Activated T-helper 2 cell treated with anti-CD3 and anti-CD28 coated beads, Interferon-gamma antibody, Interleukin-2, Interleukin-4, amounts not matched to agents 10 μg/mL and 5 μg/mL and 100 μg/mL, durations not matched to agents 14 hours and 24 hours and 36 hours (primary cell): ENCODE measurements at regions not wholly inside any gene's neighbourhood (a gene's known extent, or its start where the extent isn't known, plus 50 kb on each side); places are given as distances from the start of the nearest gene placed in this dataset.
"Not testable (repeated sequence)": the region's sequence is repeated elsewhere in the genome, so short reads cannot be mapped to it uniquely, and the experiment has no call there.

Source experiments
- DNase-seq: peaks from one replicate; pipeline ENCODE4 v3.0.0; 2021; ENCODE audit warnings: low spot score
- H3K27ac Mint-ChIP-seq: one replicate; pipeline ENCODE4 v1.8.0; 2021; ENCODE audit warnings: mixed read lengths
- H3K27me3 Mint-ChIP-seq: one replicate; pipeline ENCODE4 v1.8.0; 2021; ENCODE audit warnings: low read depth, mixed read lengths
- H3K36me3 Mint-ChIP-seq: one replicate; pipeline ENCODE4 v1.8.0; 2021; ENCODE audit warnings: low read depth, mixed read lengths
- H3K4me1 Mint-ChIP-seq: one replicate; pipeline ENCODE4 v1.8.0; 2021; ENCODE audit warnings: low read depth, mixed read lengths
- H3K4me3 Mint-ChIP-seq: one replicate; pipeline ENCODE4 v1.8.0; 2021; ENCODE audit warnings: low read depth, mild to moderate bottlenecking, moderate library complexity, mixed read lengths
- H3K9me3 Mint-ChIP-seq: one replicate; pipeline ENCODE4 v1.8.0; 2021; ENCODE audit warnings: mixed read lengths
- intact Hi-C: fragments of 100-400 bp; cut with micrococcal nuclease; formaldehyde crosslinking; loops from one replicate; pipeline ENCODE4 v1.15.1; 2023

DNA sequence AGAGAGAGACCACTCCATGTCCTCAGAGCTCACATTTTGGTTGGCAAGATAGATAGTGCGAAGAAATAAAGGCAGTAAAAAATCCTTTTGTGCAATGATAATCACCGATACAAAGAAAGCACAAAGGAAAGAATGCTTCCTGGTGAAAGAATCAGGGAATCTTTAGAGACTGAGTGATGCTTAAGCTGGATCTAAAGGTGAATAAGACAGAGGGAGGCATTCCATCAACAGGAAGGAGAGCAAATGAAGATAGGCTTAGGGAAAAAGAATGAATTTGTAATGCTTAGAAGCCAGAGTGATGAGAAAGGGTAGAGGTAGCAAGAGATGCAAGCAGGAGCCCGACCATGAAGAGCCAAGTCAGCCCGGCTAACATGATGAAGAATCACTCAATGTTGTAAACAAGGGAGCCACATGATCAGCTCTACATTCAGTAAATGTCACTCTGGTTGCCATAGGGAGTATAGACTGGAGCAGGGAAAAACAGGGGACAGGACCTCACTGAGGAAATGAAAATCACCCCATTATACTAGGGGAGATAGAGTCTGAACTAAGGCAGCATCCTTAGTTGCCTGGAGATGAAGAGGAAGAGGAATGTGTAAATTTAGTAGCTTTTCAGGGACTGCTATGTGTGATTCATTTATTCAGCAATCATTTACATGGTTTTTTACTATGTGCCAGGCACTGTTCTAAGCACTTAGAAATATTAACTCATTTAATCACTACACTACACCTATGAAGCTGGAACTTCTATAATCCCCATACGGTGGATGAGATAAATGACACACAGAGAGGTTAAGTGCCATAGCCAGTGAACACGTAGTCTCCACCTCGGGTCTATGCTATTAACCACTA, 402.6 kb upstream of the NFIA start:
- Mint-ChIP-seq H3K36me3 (no peaks in the 10 kb centered on the region), H3K4me3 (no peak overlapping the region), H3K27me3 (no peaks in the 10 kb centered on the region), H3K27ac (peak overlapping the region; percentile 19), H3K4me1 (no peaks in the 10 kb centered on the region), H3K9me3 (no peaks in the 10 kb centered on the region)
- intact Hi-C loops = no loop called here
- no peak for DNase-seq

DNA sequence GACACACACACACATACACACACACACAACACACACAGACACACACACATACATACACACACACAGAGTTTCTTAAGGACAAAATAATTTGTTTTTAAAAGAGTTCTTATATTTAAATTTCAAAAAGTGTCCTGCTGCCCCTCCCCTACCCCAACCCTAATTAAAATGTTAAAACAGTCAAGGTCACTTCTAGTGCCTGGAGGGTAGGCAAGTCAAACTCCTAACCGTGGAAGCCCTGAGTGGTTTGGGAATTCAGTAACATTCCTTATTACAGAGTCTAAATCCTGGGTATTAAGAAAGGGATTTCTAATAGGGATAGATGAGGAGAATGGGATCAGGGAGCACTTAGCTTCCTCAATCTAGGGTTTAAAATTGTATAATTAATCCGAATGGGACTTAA, 403.6 kb upstream of the NFIA start:
- Mint-ChIP-seq H3K4me1 (no peaks in the 10 kb centered on the region), H3K36me3 (no peaks in the 10 kb centered on the region), H3K27me3 (no peaks in the 10 kb centered on the region), H3K27ac (no peak overlapping the region), H3K9me3 (no peaks in the 10 kb centered on the region), H3K4me3 (no peak overlapping the region)
- intact Hi-C loops = no loop called here
- DNase-seq = no peak

DNA sequence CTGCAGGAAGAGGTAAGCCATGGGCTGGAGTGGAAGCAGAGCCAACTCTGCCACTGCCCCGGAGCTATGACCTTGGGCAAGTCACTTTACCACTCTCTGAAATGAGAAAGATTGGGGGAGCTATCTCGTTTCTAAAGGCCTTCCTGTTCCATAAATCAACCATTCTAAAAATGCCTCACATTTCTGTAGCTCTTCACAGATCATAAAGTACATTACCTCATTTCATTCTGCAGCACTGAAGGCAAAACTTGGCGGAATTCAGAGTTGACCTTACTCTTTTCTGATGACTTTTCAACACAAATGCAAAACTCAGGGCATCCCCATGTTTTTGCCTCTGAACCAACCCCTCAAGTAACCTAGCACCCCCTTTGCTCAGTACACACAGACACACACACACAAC, 404.0 kb upstream of the NFIA start:
- intact Hi-C loops = no loop called here
- no peaks in the 10 kb centered on the region for H3K4me1 Mint-ChIP-seq
- DNase-seq = no peak
- H3K27me3 Mint-ChIP-seq = no peaks in the 10 kb centered on the region
- H3K27ac Mint-ChIP-seq = no peak overlapping the region
- H3K4me3 Mint-ChIP-seq = no peak overlapping the region
- no peaks in the 10 kb centered on the region for H3K9me3 Mint-ChIP-seq
- H3K36me3 Mint-ChIP-seq = no peaks in the 10 kb centered on the region

DNA sequence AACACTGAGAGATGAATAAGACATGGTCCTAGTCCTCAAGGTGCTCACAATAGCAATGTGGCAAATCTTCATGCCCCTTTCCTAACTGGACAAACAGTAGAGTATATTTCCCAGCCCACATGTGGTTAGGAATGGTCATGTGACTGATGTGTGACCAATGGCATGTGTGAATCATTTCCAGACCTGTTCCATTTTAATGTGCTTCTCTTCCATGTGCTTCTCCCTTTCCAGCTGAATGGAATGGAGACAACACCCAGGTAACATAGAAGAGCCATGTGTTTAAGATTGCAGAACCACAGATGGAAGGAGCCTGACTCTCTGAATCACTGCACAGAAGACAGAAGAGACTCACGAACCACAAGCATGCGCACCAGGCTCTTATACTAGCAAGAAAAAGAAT, 409.9 kb upstream of the NFIA start:
- H3K4me3 Mint-ChIP-seq = no peak overlapping the region
- no peaks in the 10 kb centered on the region for H3K4me1 Mint-ChIP-seq
- H3K9me3 Mint-ChIP-seq = no peaks in the 10 kb centered on the region

DNA sequence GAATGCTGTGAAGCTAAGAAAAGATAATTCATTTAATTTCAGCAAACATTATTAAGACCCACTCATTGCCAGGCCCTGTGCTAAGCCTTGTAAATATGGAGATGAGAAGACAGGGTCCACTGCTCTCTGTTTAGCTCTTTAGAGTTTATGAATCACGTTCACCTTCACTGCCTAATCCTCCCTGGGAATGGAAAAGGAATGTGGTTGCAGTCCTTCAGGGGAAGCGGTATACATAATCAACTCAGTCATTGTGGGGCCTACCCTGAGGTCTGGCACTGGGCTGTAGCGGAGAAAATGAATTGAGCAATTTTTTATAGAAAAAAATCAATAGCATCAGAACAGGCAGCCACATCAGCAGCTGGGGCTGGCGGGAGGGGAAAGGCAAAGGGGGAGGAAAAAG, 412.1 kb upstream of the NFIA start:
- Mint-ChIP-seq H3K27me3 (no peaks in the 10 kb centered on the region), H3K9me3 (no peaks in the 10 kb centered on the region)
- no peak for DNase-seq

More for the DNA sequence above, 409.9 kb upstream of the NFIA start:
- intact Hi-C loops = no loop called here
- Mint-ChIP-seq H3K36me3 (no peaks in the 10 kb centered on the region), H3K27me3 (no peaks in the 10 kb centered on the region), H3K27ac (no peak overlapping the region)
- DNase-seq = no peak

DNA sequence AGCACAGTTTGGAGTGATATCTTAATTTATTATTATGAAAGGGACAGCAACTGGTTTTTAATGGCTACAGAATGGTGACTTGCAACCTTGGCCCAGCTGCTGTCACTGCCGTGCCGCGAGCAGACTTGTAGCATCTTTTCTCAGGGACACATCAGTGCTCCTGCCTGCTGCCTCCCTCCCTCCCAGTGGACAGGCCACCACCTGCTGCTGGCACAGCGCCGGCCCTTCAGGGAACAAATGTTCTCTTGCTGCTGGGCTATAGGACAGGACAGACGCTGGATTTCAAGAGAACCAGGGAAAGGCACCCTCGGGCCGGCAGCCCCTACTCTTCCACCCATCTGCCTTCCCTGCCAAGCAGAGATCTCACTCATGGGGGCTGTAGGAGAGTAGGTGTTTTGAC, 413.8 kb upstream of the NFIA start:
- no peaks in the 10 kb centered on the region for H3K27me3 Mint-ChIP-seq
- H3K36me3 Mint-ChIP-seq = no peaks in the 10 kb centered on the region
- H3K27ac Mint-ChIP-seq = no peak overlapping the region
- no peaks in the 10 kb centered on the region for H3K4me1 Mint-ChIP-seq
- H3K9me3 Mint-ChIP-seq = no peaks in the 10 kb centered on the region
- DNase-seq = no peak
- intact Hi-C loops = no loop called here
- H3K4me3 Mint-ChIP-seq = no peak overlapping the region

More for the DNA sequence above, 412.1 kb upstream of the NFIA start:
- no peaks in the 10 kb centered on the region for H3K4me1 Mint-ChIP-seq
- H3K4me3 Mint-ChIP-seq = no peak overlapping the region
- intact Hi-C loops = no loop called here
- H3K27ac Mint-ChIP-seq = no peak overlapping the region
- H3K36me3 Mint-ChIP-seq = no peaks in the 10 kb centered on the region

DNA sequence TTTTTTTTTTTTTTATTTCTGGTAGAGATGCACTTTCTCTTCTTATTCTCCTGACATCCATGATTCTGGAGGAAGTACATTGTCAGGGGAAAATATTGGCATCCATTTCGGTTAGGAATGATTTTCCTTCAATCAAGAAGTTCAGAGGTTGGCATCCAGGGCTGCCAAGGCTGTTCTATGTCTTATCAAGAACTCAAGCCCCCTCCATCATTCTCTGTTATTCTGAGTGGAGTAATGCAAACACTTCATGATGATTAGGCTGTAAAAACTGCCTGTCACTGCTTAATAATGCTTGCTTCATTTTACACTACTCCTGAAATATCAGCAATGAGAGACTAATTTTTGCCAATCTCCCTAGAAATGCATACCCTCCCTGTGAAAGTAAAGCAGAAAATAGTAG, 417.1 kb upstream of the NFIA start:
- intact Hi-C loops = no loop called here
- no peak for DNase-seq
- Mint-ChIP-seq H3K36me3 (no peaks in the 10 kb centered on the region), H3K4me1 (no peaks in the 10 kb centered on the region), H3K9me3 (no peaks in the 10 kb centered on the region), H3K4me3 (no peak overlapping the region), H3K27me3 (no peaks in the 10 kb centered on the region), H3K27ac (no peak overlapping the region)

DNA sequence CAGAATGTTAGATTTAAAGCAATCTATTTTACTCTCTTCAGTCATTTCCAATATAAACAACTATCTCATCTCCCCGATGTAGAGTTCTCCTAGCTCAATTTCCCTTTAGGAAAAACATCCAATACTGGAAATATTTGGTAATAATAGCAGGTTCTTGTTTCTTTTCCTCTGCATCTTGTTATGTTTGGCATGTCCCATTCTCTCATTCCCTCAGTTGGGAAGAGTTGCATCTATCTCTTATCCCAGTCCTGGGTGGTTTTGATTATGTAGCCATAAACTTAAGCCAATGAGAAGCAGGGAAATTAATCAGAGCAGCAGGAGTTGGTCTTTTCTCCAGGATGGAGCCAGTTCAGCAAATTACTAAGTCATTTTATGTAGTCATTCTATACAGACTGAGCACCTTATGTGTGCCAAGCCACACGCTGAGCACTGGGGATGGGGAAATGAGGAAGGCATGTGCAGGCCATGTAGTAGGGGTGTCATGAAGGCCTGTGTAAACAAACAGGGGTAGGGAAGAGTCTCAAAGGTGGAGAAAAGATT, 418.2 kb upstream of the NFIA start:
- intact Hi-C loops = no loop called here
- Mint-ChIP-seq H3K27me3 (no peaks in the 10 kb centered on the region), H3K4me1 (no peaks in the 10 kb centered on the region), H3K4me3 (no peak overlapping the region), H3K9me3 (no peaks in the 10 kb centered on the region), H3K27ac (no peak overlapping the region), H3K36me3 (no peaks in the 10 kb centered on the region)
- DNase-seq = no peak

DNA sequence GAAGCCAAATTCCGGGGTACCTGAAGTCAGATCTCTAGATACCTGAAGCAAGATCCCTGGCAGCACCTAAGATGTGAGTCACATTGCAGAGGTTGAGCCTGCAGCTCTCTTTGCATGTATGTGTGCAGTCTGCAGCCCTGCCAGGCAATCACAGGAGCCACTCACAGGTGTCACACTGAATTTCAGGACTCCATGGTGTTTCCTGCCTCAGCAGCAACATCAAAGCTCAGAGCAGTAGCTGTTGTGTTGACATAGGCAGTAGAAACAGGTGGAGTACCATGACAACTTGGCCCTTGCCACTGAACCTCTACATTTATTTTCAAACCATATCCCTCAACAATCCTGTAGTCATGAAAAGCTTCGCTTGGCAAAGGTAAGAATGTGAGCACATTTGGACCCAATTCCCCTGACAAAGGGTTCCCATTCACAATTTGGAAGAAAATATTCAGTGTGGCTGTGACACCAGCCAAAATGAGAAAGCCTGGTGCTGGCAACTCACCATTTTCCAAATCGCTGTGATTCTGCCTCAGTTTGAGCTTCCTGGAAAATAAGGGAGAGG, 419.8 kb upstream of the NFIA start:
- DNase-seq = no peak
- H3K4me3 Mint-ChIP-seq = no peak overlapping the region
- no peaks in the 10 kb centered on the region for H3K9me3 Mint-ChIP-seq
- no peak overlapping the region for H3K27ac Mint-ChIP-seq
- intact Hi-C loops = no loop called here
- H3K36me3 Mint-ChIP-seq = no peaks in the 10 kb centered on the region
- no peaks in the 10 kb centered on the region for H3K27me3 Mint-ChIP-seq
- no peaks in the 10 kb centered on the region for H3K4me1 Mint-ChIP-seq

DNA sequence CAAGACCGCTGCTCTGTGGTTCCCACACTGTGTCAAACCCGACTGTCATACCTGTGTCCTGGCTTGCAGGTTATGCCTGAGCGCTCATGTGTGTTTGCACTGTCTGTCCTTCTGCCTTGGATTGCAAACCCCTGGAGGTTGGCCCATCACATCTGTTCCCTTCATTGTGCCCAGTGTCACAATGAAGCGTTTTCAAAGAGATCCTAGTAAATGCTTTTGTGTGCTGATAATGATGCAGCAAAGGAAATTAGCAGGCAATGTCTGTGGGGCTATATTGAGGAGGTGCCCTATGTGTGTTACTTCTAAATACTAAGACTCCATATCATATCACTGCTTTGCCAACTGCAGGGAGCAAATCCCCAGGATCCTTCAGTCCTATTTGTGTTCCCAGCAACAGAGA, 424.4 kb upstream of the NFIA start:
- no peaks in the 10 kb centered on the region for H3K36me3 Mint-ChIP-seq
- H3K27me3 Mint-ChIP-seq = no peaks in the 10 kb centered on the region
- H3K9me3 Mint-ChIP-seq = no peaks in the 10 kb centered on the region
- H3K27ac Mint-ChIP-seq = no peak overlapping the region
- intact Hi-C loops = no loop called here
- H3K4me3 Mint-ChIP-seq = no peak overlapping the region
- no peaks in the 10 kb centered on the region for H3K4me1 Mint-ChIP-seq
- DNase-seq = no peak

DNA sequence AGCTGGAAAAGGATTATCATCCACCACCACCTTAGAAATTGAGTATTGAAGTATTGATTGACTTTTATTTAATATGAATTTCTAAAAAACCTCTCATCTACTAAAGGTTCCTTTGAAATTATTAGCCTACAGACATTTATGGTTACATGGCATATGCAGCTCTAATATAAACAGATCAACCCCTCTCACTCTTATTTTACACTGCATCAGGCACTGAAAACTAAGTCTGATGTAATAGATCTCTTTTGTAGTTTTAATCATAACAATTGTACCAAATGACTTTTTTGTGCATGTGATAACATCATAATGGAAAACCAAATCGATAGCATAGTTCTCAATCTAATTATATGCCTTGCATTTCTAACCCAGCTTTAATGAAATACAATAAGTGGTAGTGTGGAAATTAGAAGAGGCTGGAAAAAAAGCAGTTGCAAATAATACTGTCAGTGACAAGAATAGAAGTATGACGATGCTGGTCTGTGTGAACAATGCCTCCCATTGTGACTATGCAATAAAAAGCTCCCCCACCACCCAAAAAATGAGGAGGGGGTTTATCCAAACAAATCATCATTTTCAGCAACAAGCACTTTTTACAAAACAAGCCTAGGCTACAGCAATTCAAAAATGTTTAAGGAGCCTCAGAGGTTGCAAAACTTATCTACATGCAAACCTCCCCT, 426.5 kb upstream of the NFIA start:
- H3K9me3 Mint-ChIP-seq = no peaks in the 10 kb centered on the region
- H3K4me3 Mint-ChIP-seq = no peak overlapping the region
- no peaks in the 10 kb centered on the region for H3K27me3 Mint-ChIP-seq
- no peaks in the 10 kb centered on the region for H3K4me1 Mint-ChIP-seq
- no peaks in the 10 kb centered on the region for H3K36me3 Mint-ChIP-seq
- no peak overlapping the region for H3K27ac Mint-ChIP-seq
- DNase-seq = no peak
- intact Hi-C loops = no loop called here

DNA sequence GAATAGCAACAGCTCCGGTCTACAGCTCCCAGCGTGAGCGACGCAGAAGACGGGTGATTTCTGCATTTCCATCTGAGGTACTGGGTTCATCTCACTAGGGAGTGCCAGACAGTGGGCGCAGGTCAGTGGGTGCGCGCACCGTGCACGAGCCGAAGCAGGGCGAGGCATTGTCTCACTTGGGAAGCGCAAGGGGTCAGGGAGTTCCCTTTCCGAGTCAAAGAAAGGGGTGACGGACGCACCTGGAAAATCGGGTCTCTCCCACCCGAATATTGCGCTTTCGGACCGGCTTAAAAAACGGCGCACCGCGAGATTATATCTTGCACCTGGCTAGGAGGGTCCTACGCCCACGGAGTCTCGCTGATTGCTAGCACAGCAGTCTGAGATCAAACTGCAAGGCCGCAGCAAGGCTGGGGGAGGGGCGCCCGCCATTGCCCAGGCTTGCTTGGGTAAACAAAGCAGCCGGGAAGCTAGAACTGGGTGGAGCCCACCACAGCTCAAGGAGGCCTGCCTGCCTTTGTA, 442.3 kb upstream of the NFIA start:
- H3K27me3 Mint-ChIP-seq, DNase-seq, H3K9me3 Mint-ChIP-seq, H3K27ac Mint-ChIP-seq, intact Hi-C loops, H3K4me3 Mint-ChIP-seq, H3K36me3 Mint-ChIP-seq, H3K4me1 Mint-ChIP-seq: not testable (repeated sequence)

DNA sequence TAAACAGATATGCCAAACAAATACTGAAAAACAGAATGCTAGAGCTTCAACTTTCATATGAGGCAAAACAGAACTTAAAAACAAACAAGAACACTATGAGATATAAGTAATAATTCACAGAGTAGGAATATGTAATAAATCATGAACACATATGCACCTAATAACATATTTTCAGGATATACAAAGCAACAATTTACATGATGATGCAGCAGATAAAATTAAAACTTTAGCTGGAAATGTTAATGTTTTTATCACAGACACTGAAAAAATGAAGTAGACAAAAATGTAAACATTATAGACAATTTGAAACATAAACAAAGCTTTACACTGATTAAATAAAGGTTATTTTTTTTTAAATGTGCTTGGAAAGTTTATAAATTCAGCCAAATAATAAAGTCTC, 443.1 kb upstream of the NFIA start:
- H3K4me3 Mint-ChIP-seq = no peak overlapping the region
- intact Hi-C loops = no loop called here

More for the DNA sequence above, 443.1 kb upstream of the NFIA start:
- no peaks in the 10 kb centered on the region for H3K36me3 Mint-ChIP-seq
- H3K4me1 Mint-ChIP-seq = no peaks in the 10 kb centered on the region
- no peaks in the 10 kb centered on the region for H3K27me3 Mint-ChIP-seq
- no peak for DNase-seq
- no peaks in the 10 kb centered on the region for H3K9me3 Mint-ChIP-seq
- no peak overlapping the region for H3K27ac Mint-ChIP-seq
